ENCODE measurements at regions not wholly inside any gene's neighbourhood (a gene's known extent, or its start where the extent isn't known, plus 50 kb on each side); places are given as distances from the start of the nearest gene placed in this dataset.

DNA sequence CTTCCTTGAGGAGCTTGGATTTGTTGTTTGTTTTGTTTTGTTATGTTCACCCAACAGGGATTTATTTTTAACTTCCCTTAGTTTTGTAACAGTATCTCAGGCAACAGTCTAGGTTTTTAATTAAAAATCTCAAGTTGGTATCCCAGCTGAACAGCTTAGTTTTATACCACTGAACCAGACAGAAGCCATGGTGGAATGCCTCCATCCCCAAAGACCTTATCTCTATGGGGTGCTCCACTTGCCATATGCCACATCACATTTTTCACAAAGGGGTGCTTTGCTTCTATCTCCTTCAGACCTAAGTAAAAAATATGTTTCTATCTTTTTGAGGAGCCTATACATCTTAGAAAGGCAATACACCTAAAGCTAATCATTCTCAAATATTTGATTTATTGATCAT, 715.8 kb upstream of the KIF2B start:
- TF ChIP-seq, protein P1, sequence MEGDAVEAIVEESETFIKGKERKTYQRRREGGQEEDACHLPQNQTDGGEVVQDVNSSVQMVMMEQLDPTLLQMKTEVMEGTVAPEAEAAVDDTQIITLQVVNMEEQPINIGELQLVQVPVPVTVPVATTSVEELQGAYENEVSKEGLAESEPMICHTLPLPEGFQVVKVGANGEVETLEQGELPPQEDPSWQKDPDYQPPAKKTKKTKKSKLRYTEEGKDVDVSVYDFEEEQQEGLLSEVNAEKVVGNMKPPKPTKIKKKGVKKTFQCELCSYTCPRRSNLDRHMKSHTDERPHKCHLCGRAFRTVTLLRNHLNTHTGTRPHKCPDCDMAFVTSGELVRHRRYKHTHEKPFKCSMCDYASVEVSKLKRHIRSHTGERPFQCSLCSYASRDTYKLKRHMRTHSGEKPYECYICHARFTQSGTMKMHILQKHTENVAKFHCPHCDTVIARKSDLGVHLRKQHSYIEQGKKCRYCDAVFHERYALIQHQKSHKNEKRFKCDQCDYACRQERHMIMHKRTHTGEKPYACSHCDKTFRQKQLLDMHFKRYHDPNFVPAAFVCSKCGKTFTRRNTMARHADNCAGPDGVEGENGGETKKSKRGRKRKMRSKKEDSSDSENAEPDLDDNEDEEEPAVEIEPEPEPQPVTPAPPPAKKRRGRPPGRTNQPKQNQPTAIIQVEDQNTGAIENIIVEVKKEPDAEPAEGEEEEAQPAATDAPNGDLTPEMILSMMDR (conservative IDR thresholded peaks at IDR 0.05): no peak
- TF ChIP-seq EZH2 (IDR thresholded peaks at IDR 0.05; ENCODE audit: low read depth): no peak
